GM23338 (cell line): ENCODE measurements at regions not wholly inside any gene's neighbourhood (a gene's known extent, or its start where the extent isn't known, plus 50 kb on each side); places are given as distances from the start of the nearest gene placed in this dataset.

Experiments used
- ATAC-seq: fragments of 200-7000 bp; cut with Tn5 transposase; 3 replicates; pipeline ENCODE4 v1.9.1; 2020
- DNase-seq: peaks from one replicate; pipeline ENCODE4 v3.0.0-alpha.2; 2015; ENCODE audit warnings: low spot score
- H2AFZ ChIP-seq: fragments of 200-600 bp; sonication (generic); 2 replicates; pipeline ENCODE4 v1.8.0; 2016; ENCODE audit warnings: antibody characterized with exemption, mild to moderate bottlenecking, moderate library complexity
- H3F3A ChIP-seq: fragments of 200-600 bp; sonication (generic); replicated peaks from 2 replicates; pipeline ENCODE4 v1.8.0; 2017; ENCODE audit warnings: antibody characterized with exemption, mixed run types, low read depth
- H3K27ac ChIP-seq: fragments of 200-600 bp; sonication (generic); 2 replicates; pipeline ENCODE4 v1.6.1; 2016; ENCODE audit warnings: low read depth
- H3K27me3 ChIP-seq: fragments of 200-600 bp; sonication (generic); 2 replicates; pipeline ENCODE4 v1.8.0; 2016; ENCODE audit warnings: mild to moderate bottlenecking, mixed run types, moderate library complexity; ENCODE audit not compliant: insufficient read depth
- H3K36me3 ChIP-seq: fragments of 200-600 bp; sonication (generic); 2 replicates; pipeline ENCODE4 v1.8.0; 2016; ENCODE audit warnings: mild to moderate bottlenecking; ENCODE audit not compliant: insufficient read depth
- H3K4me1 ChIP-seq: fragments of 200-600 bp; sonication (generic); 2 replicates; pipeline ENCODE4 v1.8.0; 2016; ENCODE audit warnings: mild to moderate bottlenecking, moderate library complexity; ENCODE audit not compliant: insufficient read depth
- H3K4me2 ChIP-seq: fragments of 200-600 bp; sonication (generic); 2 replicates; pipeline ENCODE4 v1.7.1; 2017; ENCODE audit warnings: mixed run types
- H3K4me3 ChIP-seq: fragments of 200-600 bp; sonication (generic); 2 replicates; pipeline ENCODE4 v1.6.1; 2016; ENCODE audit warnings: mixed run types
- H3K79me2 ChIP-seq: fragments of 200-600 bp; sonication (generic); replicated peaks from 2 replicates; pipeline ENCODE4 v1.8.0; 2017; ENCODE audit warnings: mild to moderate bottlenecking; ENCODE audit not compliant: insufficient read depth
- H3K9me2 ChIP-seq: fragments of 200-600 bp; sonication (generic); 2 replicates; pipeline ENCODE4 v1.8.0; 2017; ENCODE audit not compliant: insufficient read depth
- H4K20me1 ChIP-seq: fragments of 200-600 bp; sonication (generic); replicated peaks from 2 replicates; pipeline ENCODE4 v1.8.0; 2017; ENCODE audit warnings: mild to moderate bottlenecking; ENCODE audit not compliant: insufficient read depth
- H3K27ac Mint-ChIP-seq: 2 replicates; pipeline ENCODE4 v1.8.0; 2020; ENCODE audit warnings: inconsistent platforms, mild to moderate bottlenecking, moderate library complexity, mixed read lengths
- H3K27me3 Mint-ChIP-seq: 3 replicates; pipeline ENCODE4 v1.8.0; 2022; ENCODE audit warnings: low read depth, mild to moderate bottlenecking, moderate library complexity, mixed read lengths, inconsistent platforms; ENCODE audit not compliant: insufficient read depth, poor library complexity
- H3K36me3 Mint-ChIP-seq: 3 replicates; pipeline ENCODE4 v1.8.0; 2021; ENCODE audit warnings: low read depth, mild to moderate bottlenecking, inconsistent platforms, moderate library complexity, mixed read lengths
- H3K4me1 Mint-ChIP-seq: 3 replicates; pipeline ENCODE4 v1.8.0; 2020; ENCODE audit warnings: mild to moderate bottlenecking, inconsistent platforms, mixed read lengths
- H3K4me3 Mint-ChIP-seq: 3 replicates; pipeline ENCODE4 v1.8.0; 2021; ENCODE audit warnings: moderate library complexity, mild to moderate bottlenecking, inconsistent platforms, mixed read lengths
- H3K9me3 Mint-ChIP-seq: 3 replicates; pipeline ENCODE4 v1.8.0; 2020; ENCODE audit warnings: moderate library complexity, mild to moderate bottlenecking, inconsistent platforms, mixed read lengths
- EZH2 ChIP-seq: fragments of 200-600 bp; sonication (generic); IDR thresholded peaks from one replicate; pipeline ENCODE4 v1.8.0; 2017; ENCODE audit warnings: antibody characterized with exemption, mild to moderate bottlenecking, low read depth; ENCODE audit not compliant: unreplicated experiment
- EZH2phosphoT487 ChIP-seq: fragments of 200-600 bp; sonication (generic); IDR thresholded peaks from one replicate; pipeline ENCODE4 v1.8.1; 2018; ENCODE audit warnings: antibody characterized with exemption; ENCODE audit not compliant: unreplicated experiment
- JUNB ChIP-seq: IDR thresholded peaks from one replicate; pipeline ENCODE4 v1.6.1; 2016; ENCODE audit warnings: antibody characterized with exemption; ENCODE audit not compliant: unreplicated experiment
- ZNF114 ChIP-seq: fragments of 250-450 bp; sonication (Bioruptor Pico); IDR thresholded peaks from 2 replicates; pipeline ENCODE4 v1.5.0; 2020; ENCODE audit warnings: mild to moderate bottlenecking, moderate library complexity
- ZNF331 ChIP-seq: fragments of 250-450 bp; sonication (Bioruptor Pico); IDR thresholded peaks from 2 replicates; pipeline ENCODE4 v1.5.0; 2020; ENCODE audit warnings: low read depth, mild to moderate bottlenecking, moderate library complexity
- TF ChIP-seq, protein P1 (sequence below), 2 experiments: fragments of 200-600 bp in 1 of 2; sonication (generic) in 1 of 2; conservative IDR thresholded peaks; 2 replicates each; pipeline versions ENCODE4 v1.5.1 to v1.6.1; 2016 to 2017; ENCODE audit warnings: antibody characterized with exemption in 2 of 2, low read depth in 2 of 2, mild to moderate bottlenecking in 2 of 2, moderate library complexity in 1 of 2
- TF ChIP-seq, protein P2 (sequence below): IDR thresholded peaks from one replicate; pipeline ENCODE4 v1.6.1; 2018; ENCODE audit warnings: antibody characterized with exemption; ENCODE audit not compliant: unreplicated experiment
- TF ChIP-seq, protein P3 (sequence below): fragments of 250-450 bp; sonication (Bioruptor Pico); IDR thresholded peaks from 2 replicates; pipeline ENCODE4 v1.5.0; 2020; ENCODE audit warnings: mild to moderate bottlenecking, moderate library complexity

DNA sequence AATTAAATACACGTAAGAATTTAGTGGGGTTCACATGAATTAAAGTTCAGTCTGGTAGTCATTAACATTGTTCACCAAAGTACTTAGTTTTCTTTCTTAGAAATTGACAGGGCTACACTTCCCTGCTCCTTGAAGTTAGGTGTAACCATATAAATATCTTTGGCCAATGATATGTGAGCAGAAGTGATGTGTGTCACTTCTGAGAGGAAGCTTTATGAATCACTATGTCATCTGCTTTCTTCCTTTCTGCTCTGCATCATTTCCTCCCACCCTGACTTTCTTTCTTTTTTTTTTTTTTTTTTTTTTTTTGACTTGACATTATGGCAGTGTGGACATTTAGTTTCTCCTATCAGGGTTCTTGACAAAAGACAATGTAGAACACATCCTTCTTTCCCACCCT, 156.2 kb upstream of the COL8A1 start (continued):
- TF ChIP-seq, protein P1, sequence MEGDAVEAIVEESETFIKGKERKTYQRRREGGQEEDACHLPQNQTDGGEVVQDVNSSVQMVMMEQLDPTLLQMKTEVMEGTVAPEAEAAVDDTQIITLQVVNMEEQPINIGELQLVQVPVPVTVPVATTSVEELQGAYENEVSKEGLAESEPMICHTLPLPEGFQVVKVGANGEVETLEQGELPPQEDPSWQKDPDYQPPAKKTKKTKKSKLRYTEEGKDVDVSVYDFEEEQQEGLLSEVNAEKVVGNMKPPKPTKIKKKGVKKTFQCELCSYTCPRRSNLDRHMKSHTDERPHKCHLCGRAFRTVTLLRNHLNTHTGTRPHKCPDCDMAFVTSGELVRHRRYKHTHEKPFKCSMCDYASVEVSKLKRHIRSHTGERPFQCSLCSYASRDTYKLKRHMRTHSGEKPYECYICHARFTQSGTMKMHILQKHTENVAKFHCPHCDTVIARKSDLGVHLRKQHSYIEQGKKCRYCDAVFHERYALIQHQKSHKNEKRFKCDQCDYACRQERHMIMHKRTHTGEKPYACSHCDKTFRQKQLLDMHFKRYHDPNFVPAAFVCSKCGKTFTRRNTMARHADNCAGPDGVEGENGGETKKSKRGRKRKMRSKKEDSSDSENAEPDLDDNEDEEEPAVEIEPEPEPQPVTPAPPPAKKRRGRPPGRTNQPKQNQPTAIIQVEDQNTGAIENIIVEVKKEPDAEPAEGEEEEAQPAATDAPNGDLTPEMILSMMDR (conservative IDR thresholded peaks at IDR 0.05; ENCODE audit: low read depth in 2 of 2) = no peak

DNA sequence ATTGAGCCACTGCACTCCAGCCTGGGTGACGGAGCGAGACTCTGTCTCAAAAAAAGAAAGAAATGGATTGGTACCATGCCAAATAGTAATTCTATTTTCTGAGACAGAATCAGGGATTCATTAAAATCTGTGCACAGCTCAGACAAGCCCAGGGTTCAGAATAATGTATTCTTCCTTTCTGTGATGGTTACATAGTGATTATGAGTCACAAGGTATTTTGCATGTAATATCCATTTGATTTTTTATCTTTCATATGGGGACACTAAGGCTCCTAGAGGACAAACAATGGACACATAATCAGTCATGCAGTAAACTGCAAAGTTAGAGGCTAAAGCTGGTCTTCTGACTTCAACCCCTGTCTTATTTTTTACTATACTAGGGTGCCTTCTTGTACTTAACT, 156.8 kb upstream of the COL8A1 start:
- ATAC-seq (no peak), DNase-seq (no peak)
- Mint-ChIP-seq H3K27ac (no peak overlapping the region), H3K36me3 (no peaks in the 10 kb centered on the region; the same call in 2 of the 3 replicates), H3K27me3 (no peaks in the 10 kb centered on the region), H3K4me3 (no peak overlapping the region), H3K4me1 (peaks cover 11% of the 10 kb centered on the region; the same call in 2 of the 3 replicates), H3K9me3 (peaks cover 15% of the 10 kb centered on the region; the same call in 2 of the 3 replicates)
- Histone ChIP-seq H2AFZ (no peak overlapping the region), H3K4me3 (no peak overlapping the region), H3K36me3 (no peaks in the 10 kb centered on the region), H3K4me2 (no peak overlapping the region), H3K27ac (no peak overlapping the region), H3K79me2 (no peaks in the 10 kb centered on the region), H3F3A (no peaks in the 10 kb centered on the region), H4K20me1 (no peaks in the 10 kb centered on the region), H3K4me1 (no peaks in the 10 kb centered on the region), H3K27me3 (no peaks in the 10 kb centered on the region), H3K9me2 (no peaks in the 10 kb centered on the region; the same call in 1 of the 2 replicates)
- TF ChIP-seq, protein P2, sequence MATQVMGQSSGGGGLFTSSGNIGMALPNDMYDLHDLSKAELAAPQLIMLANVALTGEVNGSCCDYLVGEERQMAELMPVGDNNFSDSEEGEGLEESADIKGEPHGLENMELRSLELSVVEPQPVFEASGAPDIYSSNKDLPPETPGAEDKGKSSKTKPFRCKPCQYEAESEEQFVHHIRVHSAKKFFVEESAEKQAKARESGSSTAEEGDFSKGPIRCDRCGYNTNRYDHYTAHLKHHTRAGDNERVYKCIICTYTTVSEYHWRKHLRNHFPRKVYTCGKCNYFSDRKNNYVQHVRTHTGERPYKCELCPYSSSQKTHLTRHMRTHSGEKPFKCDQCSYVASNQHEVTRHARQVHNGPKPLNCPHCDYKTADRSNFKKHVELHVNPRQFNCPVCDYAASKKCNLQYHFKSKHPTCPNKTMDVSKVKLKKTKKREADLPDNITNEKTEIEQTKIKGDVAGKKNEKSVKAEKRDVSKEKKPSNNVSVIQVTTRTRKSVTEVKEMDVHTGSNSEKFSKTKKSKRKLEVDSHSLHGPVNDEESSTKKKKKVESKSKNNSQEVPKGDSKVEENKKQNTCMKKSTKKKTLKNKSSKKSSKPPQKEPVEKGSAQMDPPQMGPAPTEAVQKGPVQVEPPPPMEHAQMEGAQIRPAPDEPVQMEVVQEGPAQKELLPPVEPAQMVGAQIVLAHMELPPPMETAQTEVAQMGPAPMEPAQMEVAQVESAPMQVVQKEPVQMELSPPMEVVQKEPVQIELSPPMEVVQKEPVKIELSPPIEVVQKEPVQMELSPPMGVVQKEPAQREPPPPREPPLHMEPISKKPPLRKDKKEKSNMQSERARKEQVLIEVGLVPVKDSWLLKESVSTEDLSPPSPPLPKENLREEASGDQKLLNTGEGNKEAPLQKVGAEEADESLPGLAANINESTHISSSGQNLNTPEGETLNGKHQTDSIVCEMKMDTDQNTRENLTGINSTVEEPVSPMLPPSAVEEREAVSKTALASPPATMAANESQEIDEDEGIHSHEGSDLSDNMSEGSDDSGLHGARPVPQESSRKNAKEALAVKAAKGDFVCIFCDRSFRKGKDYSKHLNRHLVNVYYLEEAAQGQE = no peak
- TF ChIP-seq EZH2 = no peak
- TF ChIP-seq JUNB = no peak
- TF ChIP-seq ZNF114 (CRISPR knock-in tag) = no peak
- TF ChIP-seq ZNF331 = no peak
- TF ChIP-seq, protein P3, sequence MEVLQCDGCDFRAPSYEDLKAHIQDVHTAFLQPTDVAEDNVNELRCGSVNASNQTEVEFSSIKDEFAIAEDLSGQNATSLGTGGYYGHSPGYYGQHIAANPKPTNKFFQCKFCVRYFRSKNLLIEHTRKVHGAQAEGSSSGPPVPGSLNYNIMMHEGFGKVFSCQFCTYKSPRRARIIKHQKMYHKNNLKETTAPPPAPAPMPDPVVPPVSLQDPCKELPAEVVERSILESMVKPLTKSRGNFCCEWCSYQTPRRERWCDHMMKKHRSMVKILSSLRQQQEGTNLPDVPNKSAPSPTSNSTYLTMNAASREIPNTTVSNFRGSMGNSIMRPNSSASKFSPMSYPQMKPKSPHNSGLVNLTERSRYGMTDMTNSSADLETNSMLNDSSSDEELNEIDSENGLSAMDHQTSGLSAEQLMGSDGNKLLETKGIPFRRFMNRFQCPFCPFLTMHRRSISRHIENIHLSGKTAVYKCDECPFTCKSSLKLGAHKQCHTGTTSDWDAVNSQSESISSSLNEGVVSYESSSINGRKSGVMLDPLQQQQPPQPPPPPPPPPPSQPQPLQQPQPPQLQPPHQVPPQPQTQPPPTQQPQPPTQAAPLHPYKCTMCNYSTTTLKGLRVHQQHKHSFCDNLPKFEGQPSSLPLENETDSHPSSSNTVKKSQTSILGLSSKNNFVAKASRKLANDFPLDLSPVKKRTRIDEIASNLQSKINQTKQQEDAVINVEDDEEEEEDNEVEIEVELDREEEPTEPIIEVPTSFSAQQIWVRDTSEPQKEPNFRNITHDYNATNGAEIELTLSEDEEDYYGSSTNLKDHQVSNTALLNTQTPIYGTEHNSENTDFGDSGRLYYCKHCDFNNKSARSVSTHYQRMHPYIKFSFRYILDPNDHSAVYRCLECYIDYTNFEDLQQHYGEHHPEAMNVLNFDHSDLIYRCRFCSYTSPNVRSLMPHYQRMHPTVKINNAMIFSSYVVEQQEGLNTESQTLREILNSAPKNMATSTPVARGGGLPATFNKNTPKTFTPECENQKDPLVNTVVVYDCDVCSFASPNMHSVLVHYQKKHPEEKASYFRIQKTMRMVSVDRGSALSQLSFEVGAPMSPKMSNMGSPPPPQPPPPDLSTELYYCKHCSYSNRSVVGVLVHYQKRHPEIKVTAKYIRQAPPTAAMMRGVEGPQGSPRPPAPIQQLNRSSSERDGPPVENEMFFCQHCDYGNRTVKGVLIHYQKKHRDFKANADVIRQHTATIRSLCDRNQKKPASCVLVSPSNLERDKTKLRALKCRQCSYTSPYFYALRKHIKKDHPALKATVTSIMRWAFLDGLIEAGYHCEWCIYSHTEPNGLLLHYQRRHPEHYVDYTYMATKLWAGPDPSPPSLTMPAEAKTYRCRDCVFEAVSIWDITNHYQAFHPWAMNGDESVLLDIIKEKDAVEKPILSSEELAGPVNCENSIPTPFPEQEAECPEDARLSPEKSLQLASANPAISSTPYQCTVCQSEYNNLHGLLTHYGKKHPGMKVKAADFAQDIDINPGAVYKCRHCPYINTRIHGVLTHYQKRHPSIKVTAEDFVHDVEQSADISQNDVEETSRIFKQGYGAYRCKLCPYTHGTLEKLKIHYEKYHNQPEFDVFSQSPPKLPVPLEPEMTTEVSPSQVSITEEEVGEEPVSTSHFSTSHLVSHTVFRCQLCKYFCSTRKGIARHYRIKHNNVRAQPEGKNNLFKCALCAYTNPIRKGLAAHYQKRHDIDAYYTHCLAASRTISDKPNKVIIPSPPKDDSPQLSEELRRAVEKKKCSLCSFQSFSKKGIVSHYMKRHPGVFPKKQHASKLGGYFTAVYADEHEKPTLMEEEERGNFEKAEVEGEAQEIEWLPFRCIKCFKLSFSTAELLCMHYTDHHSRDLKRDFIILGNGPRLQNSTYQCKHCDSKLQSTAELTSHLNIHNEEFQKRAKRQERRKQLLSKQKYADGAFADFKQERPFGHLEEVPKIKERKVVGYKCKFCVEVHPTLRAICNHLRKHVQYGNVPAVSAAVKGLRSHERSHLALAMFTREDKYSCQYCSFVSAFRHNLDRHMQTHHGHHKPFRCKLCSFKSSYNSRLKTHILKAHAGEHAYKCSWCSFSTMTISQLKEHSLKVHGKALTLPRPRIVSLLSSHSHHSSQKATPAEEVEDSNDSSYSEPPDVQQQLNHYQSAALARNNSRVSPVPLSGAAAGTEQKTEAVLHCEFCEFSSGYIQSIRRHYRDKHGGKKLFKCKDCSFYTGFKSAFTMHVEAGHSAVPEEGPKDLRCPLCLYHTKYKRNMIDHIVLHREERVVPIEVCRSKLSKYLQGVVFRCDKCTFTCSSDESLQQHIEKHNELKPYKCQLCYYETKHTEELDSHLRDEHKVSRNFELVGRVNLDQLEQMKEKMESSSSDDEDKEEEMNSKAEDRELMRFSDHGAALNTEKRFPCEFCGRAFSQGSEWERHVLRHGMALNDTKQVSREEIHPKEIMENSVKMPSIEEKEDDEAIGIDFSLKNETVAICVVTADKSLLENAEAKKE (CRISPR knock-in tag) = no peak
- no peak for TF ChIP-seq EZH2phosphoT487
